H1 (cell line): ENCODE measurements at regions not wholly inside any gene's neighbourhood (a gene's known extent, or its start where the extent isn't known, plus 50 kb on each side); places are given as distances from the start of the nearest gene placed in this dataset.

Experiments
- CTCF ChIA-PET: fragments of 300-600 bp; sonication (Branson Sonifier 250); formaldehyde crosslinking; loops from one replicate; lab custom pipeline; 2021; ENCODE audit not compliant: partially characterized antibody; lab: Charles Lee
- POLR2A ChIA-PET: fragments of 300-600 bp; sonication (Branson Sonifier 250); formaldehyde crosslinking; loops from one replicate; lab custom pipeline; 2021; ENCODE audit warnings: inconsistent platforms; ENCODE audit not compliant: partially characterized antibody; lab: Charles Lee
- DNase-seq, 2 experiments: peaks; one replicate each; pipeline versions ENCODE4 v3.0.0 to v3.0.0-alpha.2; 2010 to 2022; ENCODE audit warnings: low spot score in 2 of 2, low read depth in 1 of 2, mixed read lengths in 1 of 2
- FAIRE-seq: peaks from 2 replicates; lab custom pipeline; 2011; peaks lifted over from hg19 to GRCh38; lab: Jason Lieb, UNC
- H2AFZ ChIP-seq: 2 replicates; pipeline ENCODE4 v1.8.1; 2012; ENCODE audit warnings: low read length, inconsistent platforms
- H2AK5ac ChIP-seq: 2 replicates; pipeline ENCODE4 v1.6.1; 2013; ENCODE audit warnings: low read depth, low read length
- H2BK120ac ChIP-seq: replicated peaks from 2 replicates; pipeline ENCODE3; 2013; ENCODE audit warnings: low read depth, low read length, inconsistent platforms
- H2BK12ac ChIP-seq: 2 replicates; pipeline ENCODE4 v1.6.1; 2013; ENCODE audit warnings: low read depth, low read length
- H2BK15ac ChIP-seq: 2 replicates; pipeline ENCODE4 v1.6.1; 2013; ENCODE audit warnings: low read length
- H2BK20ac ChIP-seq: 2 replicates; pipeline ENCODE4 v1.6.1; 2013; ENCODE audit warnings: low read length
- H2BK5ac ChIP-seq: 2 replicates; pipeline ENCODE4 v1.6.1; 2013; ENCODE audit warnings: low read depth, low read length
- H3K14ac ChIP-seq: 2 replicates; pipeline ENCODE4 v1.6.1; 2013; ENCODE audit warnings: inconsistent platforms; ENCODE audit not compliant: insufficient read length
- H3K18ac ChIP-seq: 2 replicates; pipeline ENCODE4 v1.6.1; 2013; ENCODE audit warnings: low read length; ENCODE audit errors: extremely low read depth
- H3K23ac ChIP-seq: 2 replicates; pipeline ENCODE4 v1.6.1; 2013; ENCODE audit warnings: inconsistent platforms; ENCODE audit not compliant: insufficient read length
- H3K23me2 ChIP-seq: 2 replicates; pipeline ENCODE4 v1.6.1; 2013; ENCODE audit warnings: low read depth, low read length
- H3K27ac ChIP-seq: 2 replicates; pipeline ENCODE4 v1.6.1; 2011; ENCODE audit warnings: low read depth, low read length, inconsistent platforms
- H3K27me3 ChIP-seq, 4 experiments: replicated peaks in 1 of 4; 1 replicate in 1 of 4; 2 replicates in 3 of 4; pipeline versions ENCODE4 v1.6.1 to v1.8.1; 2011 to 2013; ENCODE audit warnings: low read length in 3 of 4, mild to moderate bottlenecking in 3 of 4, inconsistent platforms in 2 of 4, mixed read lengths in 2 of 4, moderate library complexity in 1 of 4; ENCODE audit not compliant: control insufficient read depth in 3 of 4, insufficient read depth in 3 of 4; ENCODE audit errors: extremely low read depth in 1 of 4
- H3K36me3 ChIP-seq, 4 experiments: 2 replicates each; pipeline versions ENCODE4 v1.6.1 to v1.8.1; 2011 to 2013; ENCODE audit warnings: mild to moderate bottlenecking in 4 of 4, low read length in 3 of 4, moderate library complexity in 2 of 4, control low read depth in 1 of 4, inconsistent platforms in 1 of 4; ENCODE audit not compliant: insufficient read depth in 4 of 4, control insufficient read depth in 2 of 4
- H3K4ac ChIP-seq: replicated peaks from 2 replicates; pipeline ENCODE3; 2013; ENCODE audit warnings: low read length, low read depth, mixed read lengths, inconsistent platforms; ENCODE audit not compliant: insufficient read length
- H3K4me1 ChIP-seq, 4 experiments: replicated peaks in 1 of 4; 1 replicate in 1 of 4; 2 replicates in 3 of 4; pipeline versions ENCODE4 v1.6.1 to v1.8.1; 2011 to 2013; ENCODE audit warnings: low read length in 3 of 4, inconsistent platforms in 2 of 4, mixed read lengths in 1 of 4; ENCODE audit not compliant: insufficient read depth in 4 of 4, control insufficient read depth in 3 of 4
- H3K4me2 ChIP-seq, 2 experiments: 2 replicates each; pipeline versions ENCODE4 v1.6.1 to v1.8.1; 2011 to 2013; ENCODE audit warnings: low read depth in 2 of 2, low read length in 2 of 2, control low read depth in 1 of 2, inconsistent platforms in 1 of 2, mild to moderate bottlenecking in 1 of 2; ENCODE audit not compliant: insufficient read depth in 1 of 2
- H3K4me3 ChIP-seq, 4 experiments: fragments of 200-600, 300-600 bp in 1 of 4; sonication (generic), shearing (Covaris generic), sonication (Bioruptor Twin) in 1 of 4; 2 replicates each; pipeline versions ENCODE4 v1.5.1 to v1.8.1; 2011 to 2016; ENCODE audit warnings: low read length in 4 of 4, low read depth in 3 of 4, control low read depth in 2 of 4, inconsistent platforms in 2 of 4, mild to moderate bottlenecking in 2 of 4, mixed read lengths in 1 of 4, moderate library complexity in 1 of 4; ENCODE audit not compliant: insufficient read depth in 2 of 4; ENCODE audit errors: extremely low read depth in 1 of 4
- H3K56ac ChIP-seq: replicated peaks from 2 replicates; pipeline ENCODE3; 2013; ENCODE audit warnings: low read depth, mild to moderate bottlenecking, mixed read lengths, low read length, inconsistent platforms; ENCODE audit not compliant: insufficient read length
- H3K79me1 ChIP-seq: 2 replicates; pipeline ENCODE4 v1.6.1; 2013; ENCODE audit warnings: low read depth, low read length, control low read depth
- H3K79me2 ChIP-seq, 2 experiments: 2 replicates each; pipeline versions ENCODE4 v1.6.1 to v1.8.1; 2012 to 2013; ENCODE audit warnings: low read length in 2 of 2, mild to moderate bottlenecking in 2 of 2, inconsistent platforms in 1 of 2; ENCODE audit not compliant: insufficient read depth in 2 of 2, control insufficient read depth in 1 of 2
- H3K9ac ChIP-seq, 4 experiments: replicated peaks in 1 of 4; 1 replicate in 1 of 4; 2 replicates in 3 of 4; pipeline versions ENCODE4 v1.6.1 to v1.8.1; 2011 to 2013; ENCODE audit warnings: low read depth in 3 of 4, low read length in 3 of 4, control low read depth in 2 of 4, mild to moderate bottlenecking in 2 of 4, moderate library complexity in 2 of 4, inconsistent platforms in 1 of 4; ENCODE audit errors: extremely low read depth in 1 of 4
- H3K9me3 ChIP-seq, 2 experiments: 2 replicates each; pipeline versions ENCODE4 v1.6.1 to v1.8.1; 2012 to 2013; ENCODE audit warnings: mild to moderate bottlenecking in 2 of 2, moderate library complexity in 2 of 2, control low read depth in 1 of 2, inconsistent platforms in 1 of 2, low read depth in 1 of 2, low read length in 1 of 2, mixed read lengths in 1 of 2; ENCODE audit not compliant: insufficient read depth in 2 of 2
- H4K20me1 ChIP-seq, 2 experiments: replicated peaks in 1 of 2; 2 replicates each; pipeline versions ENCODE3 to v1.8.1; 2011 to 2013; ENCODE audit warnings: inconsistent platforms in 2 of 2, low read length in 2 of 2, mild to moderate bottlenecking in 1 of 2; ENCODE audit not compliant: insufficient read depth in 2 of 2, control insufficient read depth in 1 of 2
- H4K5ac ChIP-seq: 2 replicates; pipeline ENCODE4 v1.6.1; 2013; ENCODE audit warnings: low read length, low read depth, mixed read lengths, inconsistent platforms; ENCODE audit not compliant: insufficient read length
- H4K8ac ChIP-seq: 2 replicates; pipeline ENCODE4 v1.8.0; 2013; ENCODE audit warnings: mild to moderate bottlenecking, moderate library complexity, low read length, inconsistent platforms; ENCODE audit not compliant: insufficient read depth; ENCODE audit errors: extremely low read depth
- H4K91ac ChIP-seq: replicated peaks from 2 replicates; pipeline ENCODE3; 2013; ENCODE audit warnings: low read length, mixed read lengths, inconsistent platforms; ENCODE audit not compliant: insufficient read length
- BACH1 ChIP-seq: IDR thresholded peaks from 2 replicates; pipeline ENCODE4 v1.6.1; 2012; ENCODE audit warnings: low read length, improper control_type of control experiment
- BRCA1 ChIP-seq: IDR thresholded peaks from 2 replicates; pipeline ENCODE4 v1.6.1; 2012; ENCODE audit warnings: low read depth, low read length, improper control_type of control experiment
- CEBPB ChIP-seq: IDR thresholded peaks from 2 replicates; pipeline ENCODE4 v1.6.1; 2012; ENCODE audit warnings: low read depth, low read length
- JUND ChIP-seq: IDR thresholded peaks from 2 replicates; pipeline ENCODE4 v1.6.1; 2011; ENCODE audit warnings: mild to moderate bottlenecking, improper control_type of control experiment, low read length
- KDM5A ChIP-seq: fragments of 200-600 bp; IDR thresholded peaks from 2 replicates; pipeline ENCODE4 v1.7.1; 2012; ENCODE audit warnings: mild to moderate bottlenecking, low read length, inconsistent platforms, mixed read lengths
- MAFK ChIP-seq: IDR thresholded peaks from 2 replicates; pipeline ENCODE4 v1.6.1; 2012; ENCODE audit warnings: low read depth, mild to moderate bottlenecking, improper control_type of control experiment, low read length
- NANOG ChIP-seq: IDR thresholded peaks from 2 replicates; pipeline ENCODE4 v1.6.1; 2011; ENCODE audit warnings: low read length, low read depth, mild to moderate bottlenecking, inconsistent platforms; ENCODE audit not compliant: insufficient read depth, poor library complexity, severe bottlenecking
- NRF1 ChIP-seq: IDR thresholded peaks from 2 replicates; pipeline ENCODE4 v1.6.1; 2011; ENCODE audit warnings: mild to moderate bottlenecking, low read depth, low read length, improper control_type of control experiment
- SIX5 ChIP-seq: IDR thresholded peaks from 2 replicates; pipeline ENCODE4 v1.6.1; 2011; ENCODE audit warnings: mild to moderate bottlenecking, low read depth, low read length
- SRF ChIP-seq: IDR thresholded peaks from 2 replicates; pipeline ENCODE4 v1.6.1; 2011; ENCODE audit warnings: mild to moderate bottlenecking, low read depth, low read length, moderate library complexity
- SUZ12 ChIP-seq: fragments of 200-600 bp; sonication (generic); IDR thresholded peaks from 2 replicates; pipeline ENCODE4 v1.6.1; 2012; ENCODE audit warnings: mild to moderate bottlenecking, inconsistent platforms, low read length, moderate library complexity, mixed read lengths
- TBP ChIP-seq: IDR thresholded peaks from 2 replicates; pipeline ENCODE4 v1.6.1; 2011; ENCODE audit warnings: low read depth, low read length, improper control_type of control experiment
- WGBS, 2 experiments: shearing (Covaris generic) in 1 of 2; methylation state at CpG; one replicate each; pipeline versions ENCODE4 v1.1.6 to v1.1.7; 2013 to 2015; ENCODE audit warnings: low lambda C conversion rate in 2 of 2, mixed read lengths in 2 of 2, inconsistent platforms in 1 of 2, low coverage in 1 of 2, missing lambda C conversion rate in 1 of 2; ENCODE audit not compliant: insufficient replicate concordance in 2 of 2, insufficient coverage in 1 of 2, insufficient read length in 1 of 2; ENCODE audit errors: extremely low coverage in 1 of 2, missing lambda C conversion rate in 1 of 2; 5-methylcytosine and 5-hydroxymethylcytosine counted together
- TF ChIP-seq, protein P1 (sequence below): IDR thresholded peaks from 2 replicates; pipeline ENCODE4 v1.6.1; 2012; ENCODE audit warnings: low read length, inconsistent platforms
- TF ChIP-seq, protein P2 (sequence below): IDR thresholded peaks from 2 replicates; pipeline ENCODE4 v1.6.1; 2012; ENCODE audit warnings: inconsistent platforms

- POLR2A ChIA-PET, result no interaction called here
- TF ChIP-seq NRF1 (no peak), KDM5A (no peak), BACH1 (no peak), CEBPB (no peak), JUND (no peak), BRCA1 (no peak), MAFK (no peak), NANOG (no peak), SIX5 (no peak), SRF (no peak), SUZ12 (no peak), TBP (no peak)
- TF ChIP-seq, protein P1, sequence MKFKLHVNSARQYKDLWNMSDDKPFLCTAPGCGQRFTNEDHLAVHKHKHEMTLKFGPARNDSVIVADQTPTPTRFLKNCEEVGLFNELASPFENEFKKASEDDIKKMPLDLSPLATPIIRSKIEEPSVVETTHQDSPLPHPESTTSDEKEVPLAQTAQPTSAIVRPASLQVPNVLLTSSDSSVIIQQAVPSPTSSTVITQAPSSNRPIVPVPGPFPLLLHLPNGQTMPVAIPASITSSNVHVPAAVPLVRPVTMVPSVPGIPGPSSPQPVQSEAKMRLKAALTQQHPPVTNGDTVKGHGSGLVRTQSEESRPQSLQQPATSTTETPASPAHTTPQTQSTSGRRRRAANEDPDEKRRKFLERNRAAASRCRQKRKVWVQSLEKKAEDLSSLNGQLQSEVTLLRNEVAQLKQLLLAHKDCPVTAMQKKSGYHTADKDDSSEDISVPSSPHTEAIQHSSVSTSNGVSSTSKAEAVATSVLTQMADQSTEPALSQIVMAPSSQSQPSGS, result no peak
- TF ChIP-seq, protein P2, sequence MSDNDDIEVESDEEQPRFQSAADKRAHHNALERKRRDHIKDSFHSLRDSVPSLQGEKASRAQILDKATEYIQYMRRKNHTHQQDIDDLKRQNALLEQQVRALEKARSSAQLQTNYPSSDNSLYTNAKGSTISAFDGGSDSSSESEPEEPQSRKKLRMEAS, result no peak
These were observed 428.4 kb upstream of the MDFIC2 start for GRCh38 chr3:70740872-70741271.

More at GRCh38 chr3:70740872-70741271, 428.4 kb upstream of the MDFIC2 start:
- H3K4me2 ChIP-seq, result no peak overlapping the region
- H3K27me3 ChIP-seq, result no peaks in the 10 kb centered on the region
- H3K36me3 ChIP-seq, result no peaks in the 10 kb centered on the region
- no peak overlapping the region for H2BK20ac ChIP-seq
- H2BK15ac ChIP-seq, result no peak overlapping the region
- H3K27ac ChIP-seq, result no peak overlapping the region
- no peak overlapping the region for H3K4me3 ChIP-seq
- no peak overlapping the region for H2BK12ac ChIP-seq
- H2BK5ac ChIP-seq, result no peak overlapping the region
- CTCF ChIA-PET, result interaction anchor here (0.6 kb wide), 1 partner anchor 844 kb away, joined by 3 read pairs; no protein-coding TSS in a partner anchor
- no peak overlapping the region for H3K14ac ChIP-seq
- no peak overlapping the region for H4K5ac ChIP-seq
- H3K23me2 ChIP-seq, result no peaks in the 10 kb centered on the region
- no peak overlapping the region for H3K18ac ChIP-seq
- no peak overlapping the region for H2AK5ac ChIP-seq
- H4K91ac ChIP-seq, result no peak overlapping the region
- no peak overlapping the region for H2BK120ac ChIP-seq
- DNase-seq, result no peak
- H3K9me3 ChIP-seq, result no peaks in the 10 kb centered on the region
- no peak overlapping the region for H3K4ac ChIP-seq
- FAIRE-seq, result no peak
- H4K8ac ChIP-seq, result no peak overlapping the region
- peaks cover 0 to 2% (median 0%) of the 10 kb centered on the region in 4 experiments; a peak in 1 of 7 replicates for H3K4me1 ChIP-seq
- no peak overlapping the region for H3K23ac ChIP-seq
- H3K9ac ChIP-seq, result no peak overlapping the region
- 93% methylated on average over 4 of the region's 4 CpGs; no CpG with 5 or more reads in 1 of the 2 experiments for WGBS, 2 experiments
- no peak overlapping the region for H3K56ac ChIP-seq
- no peaks in the 10 kb centered on the region for H4K20me1 ChIP-seq
- H2AFZ ChIP-seq, result no peak overlapping the region
- H3K79me1 ChIP-seq, result no peaks in the 10 kb centered on the region
- H3K79me2 ChIP-seq, result no peaks in the 10 kb centered on the region
